DOHH2 (cell line): ENCODE measurements at regions not wholly inside any gene's neighbourhood (a gene's known extent, or its start where the extent isn't known, plus 50 kb on each side); places are given as distances from the start of the nearest gene placed in this dataset.

Source experiments
- H3F3A ChIP-seq: fragments of 200-600 bp; sonication (generic), shearing (Covaris generic); 2 replicates; pipeline ENCODE4 v1.6.0; 2016; ENCODE audit warnings: antibody characterized with exemption, mild to moderate bottlenecking; ENCODE audit not compliant: control insufficient read depth, insufficient read depth
- H3K27ac ChIP-seq: fragments of 200-600 bp; sonication (generic); 2 replicates; pipeline ENCODE4 v1.5.1; 2014; ENCODE audit warnings: low read depth, mild to moderate bottlenecking, low read length, moderate library complexity
- H3K27me3 ChIP-seq: fragments of 200-600 bp; sonication (generic); 2 replicates; pipeline ENCODE4 v1.6.1; 2014; ENCODE audit warnings: mild to moderate bottlenecking, low read length, mixed read lengths; ENCODE audit not compliant: control insufficient read depth
- H3K36me3 ChIP-seq: fragments of 200-600 bp; sonication (generic); 2 replicates; pipeline ENCODE4 v1.6.1; 2014; ENCODE audit warnings: mild to moderate bottlenecking, low read length, moderate library complexity, mixed read lengths; ENCODE audit not compliant: control insufficient read depth
- H3K4me1 ChIP-seq: fragments of 200-600 bp; sonication (generic); 2 replicates; pipeline ENCODE4 v1.6.1; 2014; ENCODE audit warnings: mild to moderate bottlenecking, low read length, mixed read lengths; ENCODE audit not compliant: control insufficient read depth
- H3K4me2 ChIP-seq: fragments of 200-600 bp; sonication (generic); 2 replicates; pipeline ENCODE4 v1.6.0; 2014; ENCODE audit warnings: mild to moderate bottlenecking, low read length, moderate library complexity
- H3K4me3 ChIP-seq: fragments of 200-600 bp; sonication (generic); 2 replicates; pipeline ENCODE4 v1.5.1; 2014; ENCODE audit warnings: mild to moderate bottlenecking, low read length, mixed read lengths
- H3K79me2 ChIP-seq: fragments of 200-600 bp; sonication (generic); 2 replicates; pipeline ENCODE4 v1.6.1; 2014; ENCODE audit warnings: mild to moderate bottlenecking, low read length, mixed read lengths; ENCODE audit not compliant: control insufficient read depth
- H3K9me2 ChIP-seq: fragments of 200-600 bp; sonication (generic); replicated peaks from 2 replicates; pipeline ENCODE4 v1.6.1; 2014; ENCODE audit warnings: mild to moderate bottlenecking, low read length, mixed read lengths; ENCODE audit not compliant: control insufficient read depth
- H3K9me3 ChIP-seq: fragments of 200-600 bp; sonication (generic); 2 replicates; pipeline ENCODE4 v1.6.1; 2014; ENCODE audit warnings: antibody characterized with exemption, low read length, mixed read lengths; ENCODE audit not compliant: control insufficient read depth, insufficient read depth
- H4K20me1 ChIP-seq: fragments of 200-600 bp; sonication (generic); 2 replicates; pipeline ENCODE4 v1.6.0; 2014; ENCODE audit warnings: low read depth, mild to moderate bottlenecking, antibody characterized with exemption, low read length, moderate library complexity; ENCODE audit not compliant: control insufficient read depth, insufficient read depth
- EZH2phosphoT487 ChIP-seq: fragments of 200-600 bp; sonication (generic); IDR thresholded peaks from 2 replicates; pipeline ENCODE4 v1.6.1; 2017; ENCODE audit warnings: borderline replicate concordance, mild to moderate bottlenecking, antibody characterized with exemption, low read length, moderate library complexity, mixed read lengths
- TF ChIP-seq, protein P1 (sequence below): fragments of 200-600 bp; sonication (generic); IDR thresholded peaks from one replicate; pipeline ENCODE4 v1.5.1; 2014; ENCODE audit warnings: antibody characterized with exemption, mild to moderate bottlenecking, low read depth, low read length; ENCODE audit not compliant: poor library complexity, severe bottlenecking

DNA sequence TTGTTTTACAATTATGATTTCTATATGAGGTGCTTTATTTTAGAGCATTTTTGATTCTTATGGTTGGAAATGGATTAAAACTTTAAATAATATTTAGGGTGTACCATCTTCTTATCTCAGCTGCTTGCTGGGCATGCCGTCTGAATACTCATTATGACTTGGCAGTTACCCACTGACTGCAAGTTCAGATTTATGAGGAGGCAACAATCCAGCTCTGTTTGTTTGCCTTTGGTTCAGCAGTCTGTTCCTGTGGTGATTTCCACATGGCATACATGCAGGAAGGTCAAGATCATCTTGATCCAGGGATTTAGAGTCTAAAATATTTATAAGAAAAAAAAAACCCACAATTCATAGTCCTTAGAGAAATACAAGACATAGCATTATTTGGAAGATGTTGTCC, 1254.5 kb upstream of the NUDT12 start:
- Histone ChIP-seq H3K36me3 (no peaks in the 10 kb centered on the region), H3K4me2 (no peak overlapping the region), H3K4me3 (no peak overlapping the region), H3K27me3 (no peaks in the 10 kb centered on the region), H4K20me1 (no peaks in the 10 kb centered on the region), H3K9me3 (no peaks in the 10 kb centered on the region), H3K9me2 (no peaks in the 10 kb centered on the region), H3K27ac (no peak overlapping the region), H3K79me2 (no peaks in the 10 kb centered on the region), H3F3A (no peaks in the 10 kb centered on the region), H3K4me1 (no peaks in the 10 kb centered on the region)
- TF ChIP-seq, protein P1, sequence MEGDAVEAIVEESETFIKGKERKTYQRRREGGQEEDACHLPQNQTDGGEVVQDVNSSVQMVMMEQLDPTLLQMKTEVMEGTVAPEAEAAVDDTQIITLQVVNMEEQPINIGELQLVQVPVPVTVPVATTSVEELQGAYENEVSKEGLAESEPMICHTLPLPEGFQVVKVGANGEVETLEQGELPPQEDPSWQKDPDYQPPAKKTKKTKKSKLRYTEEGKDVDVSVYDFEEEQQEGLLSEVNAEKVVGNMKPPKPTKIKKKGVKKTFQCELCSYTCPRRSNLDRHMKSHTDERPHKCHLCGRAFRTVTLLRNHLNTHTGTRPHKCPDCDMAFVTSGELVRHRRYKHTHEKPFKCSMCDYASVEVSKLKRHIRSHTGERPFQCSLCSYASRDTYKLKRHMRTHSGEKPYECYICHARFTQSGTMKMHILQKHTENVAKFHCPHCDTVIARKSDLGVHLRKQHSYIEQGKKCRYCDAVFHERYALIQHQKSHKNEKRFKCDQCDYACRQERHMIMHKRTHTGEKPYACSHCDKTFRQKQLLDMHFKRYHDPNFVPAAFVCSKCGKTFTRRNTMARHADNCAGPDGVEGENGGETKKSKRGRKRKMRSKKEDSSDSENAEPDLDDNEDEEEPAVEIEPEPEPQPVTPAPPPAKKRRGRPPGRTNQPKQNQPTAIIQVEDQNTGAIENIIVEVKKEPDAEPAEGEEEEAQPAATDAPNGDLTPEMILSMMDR, result no peak
- no peak for TF ChIP-seq EZH2phosphoT487

GRCh38 chr5:104815212-104815611, 1252.6 kb upstream of the NUDT12 start:
- TF ChIP-seq EZH2phosphoT487, result no peak
- TF ChIP-seq, protein P1, result no peak
- no peaks in the 10 kb centered on the region for H4K20me1 ChIP-seq
- H3K9me2 ChIP-seq, result no peaks in the 10 kb centered on the region
- H3K79me2 ChIP-seq, result no peaks in the 10 kb centered on the region
- H3K4me2 ChIP-seq, result no peak overlapping the region
- H3K27me3 ChIP-seq, result no peaks in the 10 kb centered on the region
- no peak overlapping the region for H3K27ac ChIP-seq
- H3K36me3 ChIP-seq, result no peaks in the 10 kb centered on the region
- no peaks in the 10 kb centered on the region for H3F3A ChIP-seq
- H3K4me1 ChIP-seq, result no peaks in the 10 kb centered on the region
- no peaks in the 10 kb centered on the region for H3K9me3 ChIP-seq
- no peak overlapping the region for H3K4me3 ChIP-seq

- H3K36me3 ChIP-seq, result no peaks in the 10 kb centered on the region
- no peak overlapping the region for H3K4me3 ChIP-seq
- no peaks in the 10 kb centered on the region for H3K4me1 ChIP-seq
- no peaks in the 10 kb centered on the region for H3K9me2 ChIP-seq
- TF ChIP-seq EZH2phosphoT487, result no peak
- TF ChIP-seq, protein P1, result no peak
- no peak overlapping the region for H3K4me2 ChIP-seq
- H3K27me3 ChIP-seq, result no peaks in the 10 kb centered on the region
- H3K27ac ChIP-seq, result no peak overlapping the region
- H3K9me3 ChIP-seq, result no peaks in the 10 kb centered on the region
- no peaks in the 10 kb centered on the region for H3F3A ChIP-seq
- no peaks in the 10 kb centered on the region for H4K20me1 ChIP-seq
- no peaks in the 10 kb centered on the region for H3K79me2 ChIP-seq
Measured at GRCh38 chr5:104800440-104801048, 1238.0 kb upstream of the NUDT12 start.

- TF ChIP-seq, protein P1, result no peak
- no peak for TF ChIP-seq EZH2phosphoT487
- H3K27me3 ChIP-seq, result no peaks in the 10 kb centered on the region
Measured at GRCh38 chr5:104793755-104794080, 1231.1 kb upstream of the NUDT12 start.

More at GRCh38 chr5:104793755-104794080, 1231.1 kb upstream of the NUDT12 start:
- Histone ChIP-seq H3K4me2 (no peak overlapping the region), H3K79me2 (no peaks in the 10 kb centered on the region), H3F3A (no peaks in the 10 kb centered on the region), H4K20me1 (no peaks in the 10 kb centered on the region), H3K27ac (no peak overlapping the region), H3K9me2 (no peaks in the 10 kb centered on the region), H3K4me3 (no peak overlapping the region), H3K9me3 (no peaks in the 10 kb centered on the region), H3K36me3 (no peaks in the 10 kb centered on the region), H3K4me1 (no peaks in the 10 kb centered on the region)
